Tibial nerve (tissue), 4 donors: ENCODE measurements at regions not wholly inside any gene's neighbourhood (a gene's known extent, or its start where the extent isn't known, plus 50 kb on each side); places are given as distances from the start of the nearest gene placed in this dataset.

Experiments used
- CTCF ChIP-seq, 5 experiments: fragments of 200-600 bp in 3 of 5; fragments of 450-650 bp in 2 of 5; sonication (generic) in 3 of 5; IDR thresholded peaks; one replicate each; pipeline ENCODE4 v1.5.1; 2016 to 2019; ENCODE audit warnings: antibody characterized with exemption in 5 of 5, mild to moderate bottlenecking in 3 of 5, moderate library complexity in 2 of 5
- EP300 ChIP-seq, 2 donors: sonication (generic); formaldehyde crosslinking; IDR thresholded peaks; one replicate each; pipeline ENCODE4 v1.6.1; 2017; ENCODE audit warnings: antibody characterized with exemption in 2 of 2, mild to moderate bottlenecking in 1 of 2
- POLR2A ChIP-seq, 2 donors: fragments of 450-650 bp; IDR thresholded peaks; one replicate each; pipeline ENCODE4 v1.6.1; 2017; ENCODE audit warnings: antibody characterized with exemption in 2 of 2, mild to moderate bottlenecking in 2 of 2, moderate library complexity in 2 of 2

- TF ChIP-seq CTCF (IDR thresholded peaks at IDR 0.05): no peak
- no peak for TF ChIP-seq EP300 (IDR thresholded peaks at IDR 0.05)
- no peak for TF ChIP-seq POLR2A (IDR thresholded peaks at IDR 0.05)
Observed at GRCh38 chr6:10268611-10269310, 146.1 kb downstream of the TFAP2A start.
